ENCODE measurements at regions not wholly inside any gene's neighbourhood (a gene's known extent, or its start where the extent isn't known, plus 50 kb on each side); places are given as distances from the start of the nearest gene placed in this dataset.

GRCh38 chr2:82256983-82257632 lies 1952.6 kb upstream of the LRRTM1 start:
- no peaks in the 10 kb centered on the region for H3K9me3 ChIP-seq (ENCODE audit: low read depth)
- DNase-seq (ENCODE audit: low read depth in 1 of 2, low spot score in 1 of 2) = no peak
- H3K4me3 ChIP-seq = no peak overlapping the region
- H3K27ac ChIP-seq = no peak overlapping the region
- H3K36me3 ChIP-seq = no peaks in the 10 kb centered on the region
- no peaks in the 10 kb centered on the region for H3K4me1 ChIP-seq (ENCODE audit: low read depth)
- no peaks in the 10 kb centered on the region for H3K27me3 ChIP-seq
- no peak for TF ChIP-seq CTCF (IDR thresholded peaks at IDR 0.05; ENCODE audit: low read depth, low read length)

DNA sequence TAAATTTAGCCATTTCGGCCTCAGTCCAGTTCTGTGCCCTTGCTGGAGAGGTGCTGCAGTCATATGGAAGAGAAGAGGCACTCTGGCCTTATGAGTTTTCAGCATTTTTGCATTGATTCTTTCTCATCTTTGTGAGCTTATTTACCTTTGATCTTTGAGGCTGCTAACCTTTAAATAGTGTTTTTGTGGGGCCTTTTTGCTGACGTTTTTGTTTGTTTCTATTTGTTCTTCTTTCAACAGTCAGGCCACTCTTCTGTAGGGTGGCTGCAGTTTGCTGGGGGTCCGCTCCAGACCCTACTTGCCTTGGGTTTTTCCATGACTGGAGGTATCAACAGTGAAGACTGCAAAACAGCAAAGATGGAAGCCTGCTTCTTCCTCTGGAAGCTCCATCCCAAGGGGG lies 1951.7 kb upstream of the LRRTM1 start:
- Histone ChIP-seq H3K4me1 (ENCODE audit: low read depth) (no peaks in the 10 kb centered on the region), H3K27ac (no peak overlapping the region), H3K36me3 (no peaks in the 10 kb centered on the region), H3K4me3 (no peak overlapping the region), H3K9me3 (ENCODE audit: low read depth) (no peaks in the 10 kb centered on the region), H3K27me3 (no peaks in the 10 kb centered on the region)
- TF ChIP-seq CTCF (IDR thresholded peaks at IDR 0.05; ENCODE audit: low read depth, low read length) = no peak
- no peak for DNase-seq (ENCODE audit: low read depth in 1 of 2, low spot score in 1 of 2)

- H3K36me3 ChIP-seq = no peaks in the 10 kb centered on the region
- H3K27ac ChIP-seq = no peak overlapping the region
- no peaks in the 10 kb centered on the region for H3K4me1 ChIP-seq (ENCODE audit: low read depth)
- H3K27me3 ChIP-seq = no peaks in the 10 kb centered on the region
- H3K4me3 ChIP-seq = no peak overlapping the region
- DNase-seq (ENCODE audit: low read depth in 1 of 2, low spot score in 1 of 2) = no peak
- no peak for TF ChIP-seq CTCF (IDR thresholded peaks at IDR 0.05; ENCODE audit: low read depth, low read length)
- no peaks in the 10 kb centered on the region for H3K9me3 ChIP-seq (ENCODE audit: low read depth)
Measured at GRCh38 chr2:82254728-82255127, 1950.2 kb upstream of the LRRTM1 start.

DNA sequence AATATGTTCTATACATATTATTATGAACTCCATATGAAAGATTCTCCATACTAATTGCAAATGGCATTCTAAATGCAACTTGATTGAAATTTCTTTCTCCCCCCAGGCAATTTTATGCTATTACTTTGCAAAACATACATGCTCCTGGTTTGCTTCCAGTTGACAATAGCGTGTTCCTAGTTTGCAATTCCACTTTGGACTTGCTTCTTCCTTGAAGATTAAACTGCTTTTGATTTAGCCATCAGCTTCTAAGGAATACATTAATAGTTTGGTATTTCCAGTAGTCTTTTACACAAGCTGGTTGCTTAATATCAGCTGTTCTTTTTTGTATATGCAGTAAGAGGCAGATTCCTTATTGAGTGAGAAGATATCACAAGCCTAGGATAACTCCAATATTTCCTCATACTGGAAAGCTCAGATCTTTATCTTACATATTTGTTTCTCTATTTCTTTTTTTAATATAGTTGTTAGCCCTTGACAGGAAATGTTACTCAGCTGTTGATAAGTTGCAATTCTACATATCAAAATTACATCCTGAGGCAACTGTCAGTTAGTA lies 1941.7 kb upstream of the LRRTM1 start:
- Histone ChIP-seq H3K27me3 (no peaks in the 10 kb centered on the region), H3K9me3 (ENCODE audit: low read depth) (no peaks in the 10 kb centered on the region), H3K4me3 (no peak overlapping the region), H3K4me1 (ENCODE audit: low read depth) (peaks cover 5% of the 10 kb centered on the region), H3K27ac (no peak overlapping the region), H3K36me3 (no peaks in the 10 kb centered on the region)
- DNase-seq (ENCODE audit: low read depth in 1 of 2, low spot score in 1 of 2) = peak in 1 of 2 donors; percentile 16
- TF ChIP-seq CTCF (IDR thresholded peaks at IDR 0.05; ENCODE audit: low read depth, low read length) = no peak

DNA sequence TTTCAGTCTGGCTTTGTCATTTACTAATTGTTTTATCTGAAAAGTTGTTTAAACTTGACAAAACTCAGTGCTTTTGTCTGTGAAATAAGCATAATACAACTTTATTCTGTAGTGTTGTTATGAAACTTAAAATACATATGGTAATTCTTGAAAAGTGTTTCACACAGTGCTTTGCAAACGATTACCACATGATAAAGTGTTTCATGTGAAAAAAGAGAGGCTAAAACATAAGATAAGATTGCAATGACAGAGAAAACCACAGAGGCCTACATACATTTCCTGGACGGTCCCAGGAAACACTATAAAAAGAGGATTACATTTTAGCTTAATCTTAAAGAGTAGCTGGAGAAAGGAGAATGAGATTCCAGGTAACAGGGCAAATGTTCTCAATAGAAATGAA lies 1934.6 kb upstream of the LRRTM1 start:
- peak in 1 of 2 donors; percentile 16 for DNase-seq (ENCODE audit: low read depth in 1 of 2, low spot score in 1 of 2)
- no peaks in the 10 kb centered on the region for H3K27me3 ChIP-seq
- no peak for TF ChIP-seq CTCF (IDR thresholded peaks at IDR 0.05; ENCODE audit: low read depth, low read length)
- peaks cover 31% of the 10 kb centered on the region for H3K4me1 ChIP-seq (ENCODE audit: low read depth)
- peak overlapping the region; percentile 70 for H3K27ac ChIP-seq
- H3K4me3 ChIP-seq = no peak overlapping the region
- H3K9me3 ChIP-seq (ENCODE audit: low read depth) = no peaks in the 10 kb centered on the region
- no peaks in the 10 kb centered on the region for H3K36me3 ChIP-seq

Data from cardiac muscle cell (in vitro differentiated cells and primary cell).